HG02840 (cell line): ENCODE measurements at regions not wholly inside any gene's neighbourhood (a gene's known extent, or its start where the extent isn't known, plus 50 kb on each side); places are given as distances from the start of the nearest gene placed in this dataset.
"Not testable (repeated sequence)": the region's sequence is repeated elsewhere in the genome, so short reads cannot be mapped to it uniquely, and the experiment has no call there.

ENCODE experiments used
- ATAC-seq: cut with Tn5 transposase; IDR thresholded peaks from one replicate; pipeline ENCODE4 v1.9.1; 2021; ENCODE audit warnings: mild to moderate bottlenecking, moderate library complexity, moderate number of reproducible peaks; ENCODE audit not compliant: unreplicated experiment, low FRiP score

- ATAC-seq, result not testable (repeated sequence)
These were observed 249.3 kb upstream of the SPTLC3 start for GRCh38 chr20:12759493-12759892.

- ATAC-seq, result no peak
These were observed 246.0 kb upstream of the SPTLC3 start for GRCh38 chr20:12762725-12763124.

GRCh38 chr20:12763406-12763805, 245.4 kb upstream of the SPTLC3 start:
- ATAC-seq, result no peak

- ATAC-seq, result no peak
These were observed 244.7 kb upstream of the SPTLC3 start for GRCh38 chr20:12764053-12764452.

- no peak for ATAC-seq
These were observed 243.9 kb upstream of the SPTLC3 start for GRCh38 chr20:12764851-12765250.

- ATAC-seq, result no peak
These were observed 234.8 kb upstream of the SPTLC3 start for GRCh38 chr20:12773936-12774335.

GRCh38 chr20:12775041-12775440, 233.7 kb upstream of the SPTLC3 start:
- ATAC-seq, result no peak

- ATAC-seq, result no peak
These were observed 231.8 kb upstream of the SPTLC3 start for GRCh38 chr20:12777016-12777415.

GRCh38 chr20:12786276-12786675, 222.5 kb upstream of the SPTLC3 start:
- ATAC-seq, result no peak

- ATAC-seq, result no peak
These were observed 220.0 kb upstream of the SPTLC3 start for GRCh38 chr20:12788632-12789299.

- ATAC-seq, result no peak
These were observed 217.9 kb upstream of the SPTLC3 start for GRCh38 chr20:12790859-12791258.

GRCh38 chr20:12798286-12798685, 210.5 kb upstream of the SPTLC3 start:
- no peak for ATAC-seq

GRCh38 chr20:12808006-12808567, 200.7 kb upstream of the SPTLC3 start:
- no peak for ATAC-seq

GRCh38 chr20:12815231-12815768, 193.5 kb upstream of the SPTLC3 start:
- ATAC-seq, result no peak

GRCh38 chr20:12815778-12816408, 192.9 kb upstream of the SPTLC3 start:
- no peak for ATAC-seq

- ATAC-seq, result no peak
These were observed 187.5 kb upstream of the SPTLC3 start for GRCh38 chr20:12821249-12821648.

GRCh38 chr20:12823734-12824133, 185.0 kb upstream of the SPTLC3 start:
- ATAC-seq, result no peak

- ATAC-seq, result no peak
These were observed 184.2 kb upstream of the SPTLC3 start for GRCh38 chr20:12824328-12825225.

GRCh38 chr20:12825226-12825595, 183.6 kb upstream of the SPTLC3 start:
- ATAC-seq, result no peak

- ATAC-seq, result no peak
These were observed 180.9 kb upstream of the SPTLC3 start for GRCh38 chr20:12827816-12828385.
